ENCODE measurements at regions not wholly inside any gene's neighbourhood (a gene's known extent, or its start where the extent isn't known, plus 50 kb on each side); places are given as distances from the start of the nearest gene placed in this dataset.

DNA sequence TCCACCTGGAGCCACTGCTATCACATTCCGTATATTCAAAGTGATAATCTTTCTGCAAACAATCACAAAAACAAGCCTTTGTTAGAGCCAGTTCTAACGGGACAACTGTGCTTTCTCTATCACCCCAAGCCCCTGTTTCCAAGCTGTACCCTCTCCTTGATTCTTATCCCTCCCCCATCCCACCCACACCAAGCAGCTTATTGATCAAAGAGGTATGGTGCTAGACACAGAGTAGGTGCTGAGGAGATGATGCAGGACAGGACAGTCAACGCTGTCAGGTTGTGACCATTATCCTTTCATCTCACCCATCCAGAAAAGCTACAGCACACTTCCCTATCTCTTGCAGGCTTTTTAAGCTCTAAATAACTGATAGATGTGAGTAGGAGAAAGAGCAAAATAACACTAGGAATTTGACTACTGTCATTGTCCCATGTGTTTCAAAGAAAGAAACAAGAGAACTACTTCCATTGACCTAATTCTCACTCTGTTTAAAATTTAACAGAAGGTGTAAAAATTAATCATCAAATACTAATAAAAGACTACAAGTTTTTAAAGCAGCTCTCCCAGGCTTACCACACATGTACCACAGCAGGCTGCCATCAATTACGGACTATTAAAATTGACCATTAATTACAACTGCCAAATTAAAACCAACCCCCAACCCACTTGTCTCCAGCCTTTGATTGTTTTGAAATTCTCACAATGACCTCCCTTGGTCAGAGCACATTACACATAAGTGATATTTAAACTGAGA, 94.3 kb downstream of the ELAPOR2 start:
- Histone ChIP-seq H3K36me3 (ENCODE audit: control insufficient read depth, insufficient read depth, low read length) (no peaks in the 10 kb centered on the region), H3K4me3 (replicated peaks; ENCODE audit: low read depth, low read length) (no peak overlapping the region), H3K27me3 (replicated peaks; ENCODE audit: control insufficient read depth, insufficient read depth, low read length) (no peaks in the 10 kb centered on the region)
- TF ChIP-seq, protein P1, sequence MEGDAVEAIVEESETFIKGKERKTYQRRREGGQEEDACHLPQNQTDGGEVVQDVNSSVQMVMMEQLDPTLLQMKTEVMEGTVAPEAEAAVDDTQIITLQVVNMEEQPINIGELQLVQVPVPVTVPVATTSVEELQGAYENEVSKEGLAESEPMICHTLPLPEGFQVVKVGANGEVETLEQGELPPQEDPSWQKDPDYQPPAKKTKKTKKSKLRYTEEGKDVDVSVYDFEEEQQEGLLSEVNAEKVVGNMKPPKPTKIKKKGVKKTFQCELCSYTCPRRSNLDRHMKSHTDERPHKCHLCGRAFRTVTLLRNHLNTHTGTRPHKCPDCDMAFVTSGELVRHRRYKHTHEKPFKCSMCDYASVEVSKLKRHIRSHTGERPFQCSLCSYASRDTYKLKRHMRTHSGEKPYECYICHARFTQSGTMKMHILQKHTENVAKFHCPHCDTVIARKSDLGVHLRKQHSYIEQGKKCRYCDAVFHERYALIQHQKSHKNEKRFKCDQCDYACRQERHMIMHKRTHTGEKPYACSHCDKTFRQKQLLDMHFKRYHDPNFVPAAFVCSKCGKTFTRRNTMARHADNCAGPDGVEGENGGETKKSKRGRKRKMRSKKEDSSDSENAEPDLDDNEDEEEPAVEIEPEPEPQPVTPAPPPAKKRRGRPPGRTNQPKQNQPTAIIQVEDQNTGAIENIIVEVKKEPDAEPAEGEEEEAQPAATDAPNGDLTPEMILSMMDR (IDR thresholded peaks at IDR 0.05; ENCODE audit: insufficient read depth, low read length, poor library complexity, severe bottlenecking): no peak
- no peak for DNase-seq (ENCODE audit: extremely low read depth, insufficient read length)

DNA sequence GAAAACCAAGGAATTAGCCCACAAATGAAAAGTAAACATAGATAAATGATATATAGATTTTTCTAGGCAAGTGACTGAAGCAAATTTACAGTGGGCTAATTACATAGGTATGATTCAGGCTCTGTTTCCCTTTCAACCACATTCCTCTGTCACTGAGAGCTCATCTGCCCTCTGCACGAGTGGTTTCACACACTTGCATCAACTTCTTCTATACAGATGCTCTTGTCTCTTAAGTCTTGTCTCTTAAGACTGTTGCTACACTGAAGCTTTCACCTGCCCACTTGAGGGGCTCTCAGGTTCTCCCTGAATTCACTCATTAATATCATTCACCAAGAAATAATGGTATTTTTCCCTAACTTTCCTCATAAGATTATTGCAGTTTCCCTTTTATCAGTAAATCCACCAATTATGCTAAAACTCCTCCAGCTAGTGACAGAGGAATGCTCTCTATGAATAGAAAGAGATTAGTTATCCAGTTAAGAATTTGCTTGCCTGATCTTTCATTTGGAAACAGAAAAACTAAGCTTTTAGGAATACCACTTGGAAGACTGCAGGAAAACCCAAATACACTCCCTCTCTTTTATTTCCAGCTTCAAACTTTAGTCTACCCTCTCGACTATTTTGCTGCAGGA, 95.7 kb downstream of the ELAPOR2 start:
- Histone ChIP-seq H3K27me3 (replicated peaks; ENCODE audit: control insufficient read depth, insufficient read depth, low read length) (no peaks in the 10 kb centered on the region), H3K4me3 (replicated peaks; ENCODE audit: low read depth, low read length) (no peak overlapping the region), H3K36me3 (ENCODE audit: control insufficient read depth, insufficient read depth, low read length) (no peaks in the 10 kb centered on the region)
- TF ChIP-seq, protein P1 (IDR thresholded peaks at IDR 0.05; ENCODE audit: insufficient read depth, low read length, poor library complexity, severe bottlenecking): no peak
- DNase-seq (ENCODE audit: extremely low read depth, insufficient read length): peak; percentile 21

DNA sequence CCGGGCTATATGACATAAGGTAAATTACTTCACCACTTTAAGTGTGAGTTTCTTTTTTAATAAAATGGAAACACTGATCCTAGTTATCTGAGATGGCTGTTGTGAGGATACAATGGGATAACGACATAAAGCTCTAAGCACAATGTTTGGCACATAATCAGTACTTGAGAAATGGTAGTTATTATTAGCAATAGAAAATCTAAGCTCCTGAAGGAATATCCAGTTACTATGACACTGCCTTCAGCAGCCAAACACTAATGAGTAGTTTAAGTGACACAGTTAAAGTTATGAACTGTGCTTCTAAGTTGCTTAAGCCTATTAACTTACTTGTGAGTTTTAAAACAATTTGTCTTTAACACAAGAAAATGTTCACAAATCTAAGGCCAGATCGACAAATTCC, 96.8 kb downstream of the ELAPOR2 start:
- Histone ChIP-seq H3K27me3 (replicated peaks; ENCODE audit: control insufficient read depth, insufficient read depth, low read length) (no peaks in the 10 kb centered on the region), H3K4me3 (replicated peaks; ENCODE audit: low read depth, low read length) (no peak overlapping the region), H3K36me3 (ENCODE audit: control insufficient read depth, insufficient read depth, low read length) (no peaks in the 10 kb centered on the region)
- DNase-seq (ENCODE audit: extremely low read depth, insufficient read length): no peak
- TF ChIP-seq, protein P1 (IDR thresholded peaks at IDR 0.05; ENCODE audit: insufficient read depth, low read length, poor library complexity, severe bottlenecking): no peak

DNA sequence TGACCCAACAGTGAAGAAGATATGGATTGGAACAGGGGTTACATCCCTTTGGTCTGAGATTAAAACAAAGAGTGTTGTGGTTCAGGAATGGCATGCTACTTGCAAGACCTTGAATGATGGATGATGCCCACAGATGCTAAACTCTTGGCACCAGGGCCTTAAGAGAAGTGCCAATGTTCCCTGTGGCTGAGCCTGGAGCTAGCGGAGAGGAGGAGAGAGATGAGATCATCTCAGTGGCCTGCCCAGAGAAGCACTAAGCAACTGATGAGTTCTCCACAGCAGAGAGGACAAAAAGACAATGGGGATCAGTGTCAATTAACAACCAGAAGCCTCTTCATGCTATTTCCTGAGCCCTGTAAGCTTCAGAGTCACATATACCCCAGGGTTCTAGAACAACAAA, 97.8 kb downstream of the ELAPOR2 start:
- TF ChIP-seq, protein P1 (IDR thresholded peaks at IDR 0.05; ENCODE audit: insufficient read depth, low read length, poor library complexity, severe bottlenecking): no peak
- H3K36me3 ChIP-seq (ENCODE audit: control insufficient read depth, insufficient read depth, low read length): no peaks in the 10 kb centered on the region
- H3K4me3 ChIP-seq (replicated peaks; ENCODE audit: low read depth, low read length): no peak overlapping the region
- no peak for DNase-seq (ENCODE audit: extremely low read depth, insufficient read length)
- H3K27me3 ChIP-seq (replicated peaks; ENCODE audit: control insufficient read depth, insufficient read depth, low read length): no peaks in the 10 kb centered on the region

DNA sequence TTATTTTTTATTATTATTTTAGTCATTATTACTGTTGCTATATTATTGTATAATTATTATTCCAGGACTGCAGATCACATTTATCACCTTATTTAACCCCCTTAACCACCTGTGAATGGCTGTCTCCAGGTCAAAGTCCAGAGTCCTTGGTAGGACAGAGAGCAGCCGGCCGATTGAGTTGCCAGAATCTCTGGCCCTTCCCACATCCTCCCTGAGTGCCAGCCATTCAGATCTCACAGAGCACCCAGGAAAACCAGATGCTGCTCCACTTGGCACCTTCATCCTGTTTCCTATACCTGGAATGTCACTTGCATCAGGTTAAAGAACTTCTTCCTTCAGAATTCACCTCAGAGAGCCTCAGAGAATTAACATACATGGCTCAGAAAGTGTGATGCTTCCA, 101.1 kb downstream of the ELAPOR2 start:
- H3K4me3 ChIP-seq (replicated peaks; ENCODE audit: low read depth, low read length): no peak overlapping the region
- TF ChIP-seq, protein P1 (IDR thresholded peaks at IDR 0.05; ENCODE audit: insufficient read depth, low read length, poor library complexity, severe bottlenecking): no peak
- no peaks in the 10 kb centered on the region for H3K36me3 ChIP-seq (ENCODE audit: control insufficient read depth, insufficient read depth, low read length)

More for the DNA sequence above, 101.1 kb downstream of the ELAPOR2 start:
- DNase-seq (ENCODE audit: extremely low read depth, insufficient read length): no peak
- no peaks in the 10 kb centered on the region for H3K27me3 ChIP-seq (replicated peaks; ENCODE audit: control insufficient read depth, insufficient read depth, low read length)

Data from GM06990 (cell line).